HEK293T (cell line): ENCODE measurements at regions not wholly inside any gene's neighbourhood (a gene's known extent, or its start where the extent isn't known, plus 50 kb on each side); places are given as distances from the start of the nearest gene placed in this dataset.

Experiments used
- BHLHE40 ChIP-seq: fragments of 450-650 bp; IDR thresholded peaks from 2 replicates; pipeline ENCODE4 v1.6.1; 2016; ENCODE audit warnings: mild to moderate bottlenecking, moderate library complexity, borderline replicate concordance
- FOXK2 ChIP-seq: fragments of 450-650 bp; IDR thresholded peaks from 2 replicates; pipeline ENCODE4 v1.6.1; 2016; ENCODE audit warnings: mild to moderate bottlenecking
- FOXM1 ChIP-seq: fragments of 450-650 bp; IDR thresholded peaks from 2 replicates; pipeline ENCODE4 v1.6.1; 2017; ENCODE audit warnings: mild to moderate bottlenecking, borderline replicate concordance
- NFRKB ChIP-seq: fragments of 450-650 bp; IDR thresholded peaks from 2 replicates; pipeline ENCODE4 v1.6.1; 2016; ENCODE audit warnings: mild to moderate bottlenecking, moderate library complexity
- SP1 ChIP-seq: fragments of 450-650 bp; IDR thresholded peaks from 2 replicates; pipeline ENCODE4 v1.6.1; 2017
- SUZ12 ChIP-seq: fragments of 450-650 bp; IDR thresholded peaks from 2 replicates; pipeline ENCODE4 v1.6.1; 2016; ENCODE audit warnings: mild to moderate bottlenecking

GRCh38 chr14:34181338-34181737, 230.5 kb upstream of the EGLN3 start:
- no peak for TF ChIP-seq SP1
- TF ChIP-seq SUZ12, result no peak
- TF ChIP-seq BHLHE40, result no peak
- TF ChIP-seq NFRKB, result no peak
- no peak for TF ChIP-seq FOXM1
- TF ChIP-seq FOXK2, result no peak
